HCT116 (cell line): ENCODE measurements at regions not wholly inside any gene's neighbourhood (a gene's known extent, or its start where the extent isn't known, plus 50 kb on each side); places are given as distances from the start of the nearest gene placed in this dataset.

Experiments used
- ATAC-seq: fragments of 200-7000 bp; cut with Tn5 transposase; 2 replicates; pipeline ENCODE4 v1.9.1; 2020; ENCODE audit warnings: mild to moderate bottlenecking, moderate library complexity
- BruUV-seq: library from RNA; stranded (reverse); fragments of 400-500 nt; replicated peaks from 2 replicates; lab custom pipeline; 2021; lab: Mats Ljungman, UMichigan
- CTCF ChIA-PET: fragments of 300-600 bp; sonication (Branson Sonifier 250); formaldehyde crosslinking; loops from one replicate; lab custom pipeline; 2021; ENCODE audit warnings: antibody characterized with exemption; lab: Charles Lee
- POLR2A ChIA-PET: fragments of 300-600, 350-600 bp; sonication (Branson Sonifier 250); formaldehyde crosslinking; loops from one replicate; lab custom pipeline; 2021; ENCODE audit warnings: antibody characterized with exemption; lab: Charles Lee
- RAD21 ChIA-PET, 2 experiments: fragments of 300-600 bp; sonication (Branson Sonifier 250); formaldehyde crosslinking; loops; one replicate each; lab custom pipeline; 2023; ENCODE audit warnings: low total read pairs in 2 of 2; ENCODE audit not compliant: uncharacterized antibody in 2 of 2, unreplicated experiment in 2 of 2, low non-redundant PET in 1 of 2; lab: Charles Lee
- DNase-seq: peaks from one replicate; pipeline ENCODE4 v3.0.0-alpha.2; 2010; ENCODE audit warnings: low read depth, low spot score
- H2AFZ ChIP-seq: fragments of 200-600 bp; shearing (Covaris generic), sonication (generic); 2 replicates; pipeline ENCODE4 v1.6.1; 2017; ENCODE audit warnings: low read depth, mixed run types, mixed read lengths, antibody characterized with exemption, low read length; ENCODE audit not compliant: poor library complexity, severe bottlenecking
- H3K27ac ChIP-seq: 2 replicates; pipeline ENCODE4 v1.5.1; 2012; ENCODE audit warnings: low read depth, low read length
- H3K27me3 ChIP-seq: fragments of 200-600 bp; sonication (generic); 2 replicates; pipeline ENCODE4 v1.6.1; 2016; ENCODE audit warnings: mixed run types, low read length, mixed read lengths; ENCODE audit not compliant: insufficient read depth
- H3K36me3 ChIP-seq, 2 experiments: fragments of 200-500 bp in 1 of 2; fragments of 200-600 bp in 1 of 2; sonication (Bioruptor generic) in 1 of 2; sonication (generic) in 1 of 2; 2 replicates each; pipeline versions ENCODE4 v1.5.1 to v1.6.1; 2014 to 2016; ENCODE audit warnings: low read length in 2 of 2, inconsistent platforms in 1 of 2, mixed read lengths in 1 of 2, mixed run types in 1 of 2; ENCODE audit not compliant: insufficient read depth in 2 of 2, control insufficient read depth in 1 of 2
- H3K4me1 ChIP-seq, 2 experiments: fragments of 200-600 bp in 1 of 2; sonication (generic) in 1 of 2; 2 replicates each; pipeline versions ENCODE4 v1.5.1 to v1.6.1; 2012 to 2017; ENCODE audit warnings: low read length in 2 of 2, inconsistent platforms in 1 of 2, mild to moderate bottlenecking in 1 of 2, mixed read lengths in 1 of 2, mixed run types in 1 of 2, moderate library complexity in 1 of 2; ENCODE audit not compliant: insufficient read depth in 2 of 2, control insufficient read depth in 1 of 2
- H3K4me2 ChIP-seq: fragments of 200-600 bp; sonication (generic); 2 replicates; pipeline ENCODE4 v1.6.1; 2017; ENCODE audit warnings: mixed run types, low read length, mixed read lengths
- H3K4me3 ChIP-seq, 2 experiments: fragments of 200-600 bp in 1 of 2; sonication (generic) in 1 of 2; replicated peaks in 1 of 2; 2 replicates each; pipeline ENCODE4 v1.5.1; 2011 to 2016; ENCODE audit warnings: low read length in 2 of 2, control low read depth in 1 of 2, low read depth in 1 of 2, mild to moderate bottlenecking in 1 of 2, mixed read lengths in 1 of 2, mixed run types in 1 of 2
- H3K79me2 ChIP-seq: fragments of 200-600 bp; sonication (generic); 2 replicates; pipeline ENCODE4 v1.6.1; 2017; ENCODE audit warnings: mild to moderate bottlenecking, mixed run types, low read length, moderate library complexity, mixed read lengths; ENCODE audit not compliant: insufficient read depth
- H3K9ac ChIP-seq: fragments of 200-600 bp; sonication (generic); 2 replicates; pipeline ENCODE4 v1.6.1; 2016; ENCODE audit warnings: low read length, mixed read lengths
- H3K9me2 ChIP-seq: fragments of 200-600 bp; sonication (generic), shearing (Covaris generic); 2 replicates; pipeline ENCODE4 v1.6.1; 2017; ENCODE audit warnings: mixed run types, mild to moderate bottlenecking, moderate library complexity; ENCODE audit not compliant: insufficient read depth
- H3K9me3 ChIP-seq, 2 experiments: fragments of 200-500 bp in 1 of 2; fragments of 200-600 bp in 1 of 2; sonication (Bioruptor generic) in 1 of 2; sonication (generic) in 1 of 2; 2 replicates each; pipeline ENCODE4 v1.6.1; 2014 to 2017; ENCODE audit warnings: low read length in 2 of 2, mixed read lengths in 2 of 2, inconsistent platforms in 1 of 2, low read depth in 1 of 2, mild to moderate bottlenecking in 1 of 2, mixed run types in 1 of 2, moderate library complexity in 1 of 2; ENCODE audit not compliant: control insufficient read depth in 1 of 2, insufficient read depth in 1 of 2
- H4K20me1 ChIP-seq: fragments of 200-600 bp; sonication (generic), shearing (Covaris generic); 2 replicates; pipeline ENCODE4 v1.6.1; 2017; ENCODE audit warnings: mixed run types, mild to moderate bottlenecking, moderate library complexity; ENCODE audit not compliant: insufficient read depth
- CBX3 ChIP-seq: IDR thresholded peaks from 2 replicates; pipeline ENCODE4 v1.6.1; 2012; ENCODE audit warnings: low read depth
- CEBPB ChIP-seq: IDR thresholded peaks from 2 replicates; pipeline ENCODE4 v1.6.1; 2012; ENCODE audit warnings: low read depth
- EGR1 ChIP-seq: IDR thresholded peaks from 2 replicates; pipeline ENCODE4 v1.6.1; 2012; ENCODE audit warnings: low read depth
- ELF1 ChIP-seq: IDR thresholded peaks from 2 replicates; pipeline ENCODE4 v1.6.1; 2012; ENCODE audit warnings: low read depth, borderline replicate concordance
- EZH2phosphoT487 ChIP-seq: fragments of 200-600 bp; IDR thresholded peaks from 2 replicates; pipeline ENCODE4 v1.6.1; 2018; ENCODE audit warnings: antibody characterized with exemption, borderline replicate concordance
- FOSL1 ChIP-seq: IDR thresholded peaks from 2 replicates; pipeline ENCODE4 v1.6.1; 2012; ENCODE audit warnings: low read depth
- MAX ChIP-seq: IDR thresholded peaks from 2 replicates; pipeline ENCODE4 v1.6.1; 2012
- POLR2AphosphoS5 ChIP-seq: IDR thresholded peaks from 2 replicates; pipeline ENCODE4 v1.6.1; 2011; ENCODE audit warnings: mild to moderate bottlenecking, low read depth, low read length, moderate library complexity
- RAD21 ChIP-seq: IDR thresholded peaks from 2 replicates; pipeline ENCODE4 v1.6.1; 2012; ENCODE audit warnings: low read depth, mild to moderate bottlenecking
- SIN3A ChIP-seq: IDR thresholded peaks from 2 replicates; pipeline ENCODE4 v1.6.1; 2012; ENCODE audit warnings: low read depth
- SP1 ChIP-seq: IDR thresholded peaks from 2 replicates; pipeline ENCODE4 v1.6.1; 2012; ENCODE audit warnings: low read depth
- TCF7L2 ChIP-seq: IDR thresholded peaks from 2 replicates; pipeline ENCODE4 v1.7.0; 2011; ENCODE audit warnings: borderline replicate concordance, inconsistent platforms; ENCODE audit not compliant: insufficient read depth, insufficient read length; ENCODE audit errors: extremely low read depth
- YY1 ChIP-seq: IDR thresholded peaks from 2 replicates; pipeline ENCODE4 v1.6.1; 2011; ENCODE audit warnings: low read length, low read depth, moderate library complexity, mild to moderate bottlenecking; ENCODE audit not compliant: insufficient replicate concordance; ENCODE audit errors: extremely low read depth
- ZFX ChIP-seq: fragments of 450-650 bp; IDR thresholded peaks from 2 replicates; pipeline ENCODE4 v1.6.1; 2017
- intact Hi-C: fragments of 100-400 bp; cut with micrococcal nuclease; formaldehyde crosslinking; loops from 2 replicates; pipeline ENCODE4 v1.10.0; 2022
- TF ChIP-seq, protein P1 (sequence below), 3 experiments: fragments of 200-600 bp in 1 of 3; sonication (generic) in 1 of 3; IDR thresholded peaks in 2 of 3; conservative IDR thresholded peaks in 1 of 3; 2 replicates each; pipeline ENCODE4 v1.5.1; 2012 to 2017; ENCODE audit warnings: low read depth in 2 of 3, low read length in 2 of 3, antibody characterized with exemption in 1 of 3, borderline replicate concordance in 1 of 3, control low read depth in 1 of 3, mild to moderate bottlenecking in 1 of 3, mixed read lengths in 1 of 3, mixed run types in 1 of 3, moderate library complexity in 1 of 3; ENCODE audit not compliant: insufficient read depth in 1 of 3

GRCh38 chr21:7916329-7917303 lies 2604.8 kb upstream of the TPTE start:
- no peaks in the 10 kb centered on the region for H3K36me3 ChIP-seq
- no peaks in the 10 kb centered on the region for H3K27me3 ChIP-seq
- H3K4me3 ChIP-seq, result no peak overlapping the region
- no peak overlapping the region for H2AFZ ChIP-seq
- H4K20me1 ChIP-seq, result no peaks in the 10 kb centered on the region
- H3K9ac ChIP-seq, result no peak overlapping the region
- BruUV-seq, result no TSS peak
- no peak overlapping the region for H3K4me2 ChIP-seq
- H3K27ac ChIP-seq, result no peak overlapping the region
- POLR2A ChIA-PET, result no interaction called here
- CTCF ChIA-PET, result no interaction called here
- no peak for DNase-seq
- no peak for ATAC-seq
- no peaks in the 10 kb centered on the region for H3K79me2 ChIP-seq
- intact Hi-C loops, result no loop called here
- no peaks in the 10 kb centered on the region; a peak in 1 of 4 replicates for H3K9me3 ChIP-seq
- no peak for TF ChIP-seq SP1
- TF ChIP-seq FOSL1, result no peak
- no peak for TF ChIP-seq EZH2phosphoT487
- no peaks in the 10 kb centered on the region for H3K9me2 ChIP-seq
- RAD21 ChIA-PET, result no interaction called here
- H3K4me1 ChIP-seq, result no peaks in the 10 kb centered on the region

GRCh38 chr21:7917729-7918128 lies 2603.7 kb upstream of the TPTE start:
- Histone ChIP-seq H3K9me3 (no peaks in the 10 kb centered on the region; a peak in 1 of 4 replicates), H3K4me1 (no peaks in the 10 kb centered on the region), H3K9me2 (no peaks in the 10 kb centered on the region), H3K27me3 (no peaks in the 10 kb centered on the region), H3K9ac (no peak overlapping the region), H3K36me3 (no peaks in the 10 kb centered on the region), H3K79me2 (no peaks in the 10 kb centered on the region), H3K4me2 (no peak overlapping the region), H2AFZ (no peak overlapping the region), H3K27ac (no peak overlapping the region), H4K20me1 (no peaks in the 10 kb centered on the region), H3K4me3 (no peak overlapping the region)
- no peak for ATAC-seq
- ChIA-PET CTCF (no interaction called here), RAD21 (no interaction called here), POLR2A (no interaction called here)
- intact Hi-C loops, result no loop called here
- no peak for DNase-seq
- no TSS peak for BruUV-seq
- TF ChIP-seq, protein P1, sequence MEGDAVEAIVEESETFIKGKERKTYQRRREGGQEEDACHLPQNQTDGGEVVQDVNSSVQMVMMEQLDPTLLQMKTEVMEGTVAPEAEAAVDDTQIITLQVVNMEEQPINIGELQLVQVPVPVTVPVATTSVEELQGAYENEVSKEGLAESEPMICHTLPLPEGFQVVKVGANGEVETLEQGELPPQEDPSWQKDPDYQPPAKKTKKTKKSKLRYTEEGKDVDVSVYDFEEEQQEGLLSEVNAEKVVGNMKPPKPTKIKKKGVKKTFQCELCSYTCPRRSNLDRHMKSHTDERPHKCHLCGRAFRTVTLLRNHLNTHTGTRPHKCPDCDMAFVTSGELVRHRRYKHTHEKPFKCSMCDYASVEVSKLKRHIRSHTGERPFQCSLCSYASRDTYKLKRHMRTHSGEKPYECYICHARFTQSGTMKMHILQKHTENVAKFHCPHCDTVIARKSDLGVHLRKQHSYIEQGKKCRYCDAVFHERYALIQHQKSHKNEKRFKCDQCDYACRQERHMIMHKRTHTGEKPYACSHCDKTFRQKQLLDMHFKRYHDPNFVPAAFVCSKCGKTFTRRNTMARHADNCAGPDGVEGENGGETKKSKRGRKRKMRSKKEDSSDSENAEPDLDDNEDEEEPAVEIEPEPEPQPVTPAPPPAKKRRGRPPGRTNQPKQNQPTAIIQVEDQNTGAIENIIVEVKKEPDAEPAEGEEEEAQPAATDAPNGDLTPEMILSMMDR (IDR thresholded peaks at IDR 0.05 in 2 of 3, conservative IDR thresholded peaks at IDR 0.05 in 1 of 3; ENCODE audit: borderline replicate concordance in 1 of 3, insufficient read depth in 1 of 3, low read depth in 2 of 3, low read length in 2 of 3), result no peak
- TF ChIP-seq ZFX (no peak), EZH2phosphoT487 (no peak), POLR2AphosphoS5 (no peak), FOSL1 (no peak), RAD21 (no peak), CEBPB (no peak), TCF7L2 (no peak), YY1 (no peak), CBX3 (no peak), SIN3A (no peak), SP1 (no peak), ELF1 (no peak), EGR1 (no peak), MAX (no peak)
